ENCODE measurements at regions not wholly inside any gene's neighbourhood (a gene's known extent, or its start where the extent isn't known, plus 50 kb on each side); places are given as distances from the start of the nearest gene placed in this dataset.

- no peak for TF ChIP-seq CTCF (conservative IDR thresholded peaks at IDR 0.05; ENCODE audit: low read depth)
- no peak for DNase-seq (ENCODE audit: low spot score)
- H3K27ac ChIP-seq, result no peak overlapping the region
- POLR2A ChIA-PET (ENCODE audit: low non-redundant PET), result no interaction called here
- CTCF ChIA-PET, result no interaction called here
Measured at GRCh38 chr11:96506041-96506440, 116.2 kb downstream of the JRKL start.

- ChIA-PET POLR2A (ENCODE audit: low non-redundant PET) (no interaction called here), CTCF (no interaction called here)
- no peak for DNase-seq (ENCODE audit: low spot score)
- TF ChIP-seq CTCF (conservative IDR thresholded peaks at IDR 0.05; ENCODE audit: low read depth), result no peak
- H3K27ac ChIP-seq, result no peak overlapping the region
Measured at GRCh38 chr11:96506953-96507354, 117.1 kb downstream of the JRKL start.

GRCh38 chr11:96508861-96509260 is 119.0 kb downstream of the JRKL start:
- ChIA-PET POLR2A (ENCODE audit: low non-redundant PET) (no interaction called here), CTCF (no interaction called here)
- no peak overlapping the region for H3K27ac ChIP-seq
- no peak for TF ChIP-seq CTCF (conservative IDR thresholded peaks at IDR 0.05; ENCODE audit: low read depth)
- DNase-seq (ENCODE audit: low spot score), result no peak

- no peak for DNase-seq (ENCODE audit: low spot score)
- H3K27ac ChIP-seq, result no peak overlapping the region
- TF ChIP-seq CTCF (conservative IDR thresholded peaks at IDR 0.05; ENCODE audit: low read depth), result no peak
- ChIA-PET CTCF (no interaction called here), POLR2A (ENCODE audit: low non-redundant PET) (no interaction called here)
Measured at GRCh38 chr11:96520939-96521338, 131.1 kb downstream of the JRKL start.

GRCh38 chr11:96523656-96524055 is 133.8 kb downstream of the JRKL start:
- ChIA-PET CTCF (no interaction called here), POLR2A (ENCODE audit: low non-redundant PET) (no interaction called here)
- DNase-seq (ENCODE audit: low spot score), result no peak
- no peak overlapping the region for H3K27ac ChIP-seq
- no peak for TF ChIP-seq CTCF (conservative IDR thresholded peaks at IDR 0.05; ENCODE audit: low read depth)

GRCh38 chr11:96524475-96524874 is 134.7 kb downstream of the JRKL start:
- CTCF ChIA-PET, result interaction anchor here (0.7 kb wide), 1 partner anchor 246 kb away, joined by 4 read pairs; no protein-coding TSS in a partner anchor
- DNase-seq (ENCODE audit: low spot score), result no peak
- TF ChIP-seq CTCF (conservative IDR thresholded peaks at IDR 0.05; ENCODE audit: low read depth), result no peak
- POLR2A ChIA-PET (ENCODE audit: low non-redundant PET), result no interaction called here
- H3K27ac ChIP-seq, result no peak overlapping the region

GRCh38 chr11:96530473-96530872 is 140.7 kb downstream of the JRKL start:
- DNase-seq (ENCODE audit: low spot score), result no peak
- no peak overlapping the region for H3K27ac ChIP-seq
- ChIA-PET POLR2A (ENCODE audit: low non-redundant PET) (no interaction called here), CTCF (no interaction called here)
- TF ChIP-seq CTCF (conservative IDR thresholded peaks at IDR 0.05; ENCODE audit: low read depth), result no peak

All from RWPE1 (cell line).